ENCODE measurements at regions not wholly inside any gene's neighbourhood (a gene's known extent, or its start where the extent isn't known, plus 50 kb on each side); places are given as distances from the start of the nearest gene placed in this dataset.

DNA sequence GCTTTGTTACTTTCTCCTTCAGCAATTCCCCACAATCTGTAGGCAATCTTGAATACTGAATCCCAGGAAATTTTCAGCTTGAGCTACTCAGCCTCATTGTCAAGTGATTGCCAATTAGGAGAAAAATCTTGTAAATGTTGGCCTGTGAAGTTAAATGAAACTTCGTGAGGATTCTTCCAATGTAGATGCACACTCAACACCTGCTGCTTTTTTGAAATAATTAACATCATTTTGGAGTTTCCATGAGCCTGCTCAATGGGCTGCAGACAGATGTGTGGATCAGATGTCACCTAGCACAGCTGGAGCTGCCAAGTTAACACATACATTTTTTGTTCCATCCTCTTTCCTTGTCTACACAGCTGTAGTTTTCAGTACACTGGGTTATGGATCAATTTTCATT, 645.6 kb upstream of the LUZP2 start:
- Mint-ChIP-seq H3K36me3 (ENCODE audit: low read depth) (no peaks in the 10 kb centered on the region), H3K4me1 (no peaks in the 10 kb centered on the region), H3K27me3 (ENCODE audit: low read depth) (no peaks in the 10 kb centered on the region), H3K9me3 (peaks cover 2% of the 10 kb centered on the region), H3K4me3 (no peak overlapping the region), H3K27ac (no peak overlapping the region)
- TF ChIP-seq, protein P1, sequence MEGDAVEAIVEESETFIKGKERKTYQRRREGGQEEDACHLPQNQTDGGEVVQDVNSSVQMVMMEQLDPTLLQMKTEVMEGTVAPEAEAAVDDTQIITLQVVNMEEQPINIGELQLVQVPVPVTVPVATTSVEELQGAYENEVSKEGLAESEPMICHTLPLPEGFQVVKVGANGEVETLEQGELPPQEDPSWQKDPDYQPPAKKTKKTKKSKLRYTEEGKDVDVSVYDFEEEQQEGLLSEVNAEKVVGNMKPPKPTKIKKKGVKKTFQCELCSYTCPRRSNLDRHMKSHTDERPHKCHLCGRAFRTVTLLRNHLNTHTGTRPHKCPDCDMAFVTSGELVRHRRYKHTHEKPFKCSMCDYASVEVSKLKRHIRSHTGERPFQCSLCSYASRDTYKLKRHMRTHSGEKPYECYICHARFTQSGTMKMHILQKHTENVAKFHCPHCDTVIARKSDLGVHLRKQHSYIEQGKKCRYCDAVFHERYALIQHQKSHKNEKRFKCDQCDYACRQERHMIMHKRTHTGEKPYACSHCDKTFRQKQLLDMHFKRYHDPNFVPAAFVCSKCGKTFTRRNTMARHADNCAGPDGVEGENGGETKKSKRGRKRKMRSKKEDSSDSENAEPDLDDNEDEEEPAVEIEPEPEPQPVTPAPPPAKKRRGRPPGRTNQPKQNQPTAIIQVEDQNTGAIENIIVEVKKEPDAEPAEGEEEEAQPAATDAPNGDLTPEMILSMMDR (IDR thresholded peaks at IDR 0.05; ENCODE audit: unreplicated experiment in 3 of 3): no peak

DNA sequence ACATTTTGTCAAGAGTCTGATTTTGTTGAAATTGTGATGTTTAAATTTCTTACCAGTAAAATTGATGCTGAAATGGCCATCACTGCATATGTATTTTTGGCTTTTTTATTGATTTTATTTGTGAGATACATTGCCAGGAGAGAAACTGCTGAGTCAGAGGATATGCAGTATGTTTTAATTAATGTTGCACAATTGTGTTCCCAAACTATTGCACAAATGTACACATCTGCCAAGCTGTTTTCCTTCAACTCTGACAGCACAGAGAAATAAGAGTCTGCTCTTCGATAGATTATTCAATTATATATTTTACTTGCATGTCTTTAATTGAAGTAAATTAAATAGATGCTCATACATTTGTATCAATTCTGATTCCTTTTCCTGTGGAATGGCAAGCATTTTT, 640.2 kb upstream of the LUZP2 start:
- no peaks in the 10 kb centered on the region for H3K4me1 Mint-ChIP-seq
- H3K27ac Mint-ChIP-seq: no peak overlapping the region
- no peaks in the 10 kb centered on the region for H3K27me3 Mint-ChIP-seq (ENCODE audit: low read depth)
- TF ChIP-seq, protein P1 (IDR thresholded peaks at IDR 0.05; ENCODE audit: unreplicated experiment in 3 of 3): no peak
- H3K9me3 Mint-ChIP-seq: no peaks in the 10 kb centered on the region
- no peak overlapping the region for H3K4me3 Mint-ChIP-seq
- H3K36me3 Mint-ChIP-seq (ENCODE audit: low read depth): no peaks in the 10 kb centered on the region

DNA sequence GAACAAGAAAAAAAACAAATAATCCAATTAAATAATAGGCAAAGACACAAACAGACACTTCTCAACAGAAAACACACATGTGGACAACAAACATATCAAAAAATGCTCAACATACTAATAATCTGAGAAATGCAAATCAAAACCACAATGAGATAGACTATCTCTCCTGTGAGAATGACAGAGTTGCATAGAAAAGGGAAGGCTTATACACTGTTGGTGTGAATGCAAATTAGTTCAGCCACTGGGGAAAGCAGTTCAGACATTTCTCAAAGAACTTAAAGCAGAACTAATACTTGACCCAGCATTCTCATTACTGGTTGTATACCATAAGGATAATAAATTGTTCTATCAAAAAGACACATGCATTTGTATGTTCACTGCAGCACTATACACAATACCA, 637.8 kb upstream of the LUZP2 start:
- H3K4me1 Mint-ChIP-seq: no peaks in the 10 kb centered on the region
- H3K9me3 Mint-ChIP-seq: no peaks in the 10 kb centered on the region
- H3K4me3 Mint-ChIP-seq: no peak overlapping the region

DNA sequence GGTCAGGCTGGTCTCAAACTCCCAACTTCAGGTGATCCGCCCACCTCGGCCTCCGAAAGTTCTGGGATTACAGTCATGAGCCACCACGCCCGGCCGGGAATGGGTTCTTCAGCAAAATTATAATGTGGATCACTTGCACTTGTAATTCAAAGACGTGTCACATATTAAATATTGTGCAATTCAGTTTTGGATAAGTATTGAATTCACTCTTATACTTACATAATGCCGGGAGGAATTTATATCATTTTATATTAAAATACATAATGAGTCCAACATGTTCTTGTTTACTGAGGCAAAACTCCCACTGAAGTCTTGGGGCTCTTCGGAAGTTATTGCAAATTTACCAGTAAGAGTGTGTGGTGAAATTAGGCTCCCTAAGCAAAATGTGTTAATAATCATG, 635.2 kb upstream of the LUZP2 start:
- no peaks in the 10 kb centered on the region for H3K27me3 Mint-ChIP-seq (ENCODE audit: low read depth)
- no peak overlapping the region for H3K27ac Mint-ChIP-seq
- TF ChIP-seq, protein P1 (IDR thresholded peaks at IDR 0.05; ENCODE audit: unreplicated experiment in 3 of 3): no peak
- H3K4me3 Mint-ChIP-seq: no peak overlapping the region
- H3K4me1 Mint-ChIP-seq: no peaks in the 10 kb centered on the region
- no peaks in the 10 kb centered on the region for H3K9me3 Mint-ChIP-seq
- H3K36me3 Mint-ChIP-seq (ENCODE audit: low read depth): no peaks in the 10 kb centered on the region

More for the DNA sequence above, 637.8 kb upstream of the LUZP2 start:
- TF ChIP-seq, protein P1 (IDR thresholded peaks at IDR 0.05; ENCODE audit: unreplicated experiment in 3 of 3): no peak
- Mint-ChIP-seq H3K36me3 (ENCODE audit: low read depth) (no peaks in the 10 kb centered on the region), H3K27ac (no peak overlapping the region), H3K27me3 (ENCODE audit: low read depth) (no peaks in the 10 kb centered on the region)

DNA sequence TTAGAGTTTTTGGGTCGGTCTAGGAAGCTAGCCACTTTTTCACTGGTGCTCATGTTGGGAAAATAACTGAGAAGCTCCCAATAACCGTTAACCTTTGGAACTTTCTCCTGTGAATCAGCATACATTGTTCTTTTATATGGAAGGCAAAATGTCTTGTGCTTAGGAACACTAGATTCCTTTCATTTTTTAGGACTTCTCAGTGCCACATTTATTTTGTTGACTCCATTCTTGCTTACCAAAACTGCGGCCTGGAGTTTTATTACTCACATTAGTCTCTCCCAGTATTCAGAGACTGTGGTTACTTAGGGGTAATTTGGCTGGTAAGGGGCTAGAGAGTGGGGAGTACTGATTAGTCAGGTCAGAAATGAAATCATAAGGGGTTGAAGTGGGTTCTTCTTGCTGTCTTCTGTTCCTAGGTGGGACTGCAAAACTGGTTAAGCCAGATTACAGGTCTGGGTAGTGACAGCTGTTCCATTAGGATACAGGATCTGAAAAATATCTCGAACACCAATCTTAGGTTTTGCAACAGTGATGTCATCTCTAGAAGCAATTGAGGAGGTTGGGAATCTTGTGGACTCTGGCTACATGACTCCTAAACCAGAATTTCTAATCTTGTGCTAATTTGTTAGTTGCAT, 631.4 kb upstream of the LUZP2 start:
- no peak overlapping the region for H3K4me3 Mint-ChIP-seq
- H3K36me3 Mint-ChIP-seq (ENCODE audit: low read depth): no peaks in the 10 kb centered on the region
- H3K27me3 Mint-ChIP-seq (ENCODE audit: low read depth): no peaks in the 10 kb centered on the region
- TF ChIP-seq, protein P1 (IDR thresholded peaks at IDR 0.05; ENCODE audit: unreplicated experiment in 3 of 3): no peak
- no peak overlapping the region for H3K27ac Mint-ChIP-seq
- peaks cover 2% of the 10 kb centered on the region for H3K9me3 Mint-ChIP-seq
- H3K4me1 Mint-ChIP-seq: no peaks in the 10 kb centered on the region

DNA sequence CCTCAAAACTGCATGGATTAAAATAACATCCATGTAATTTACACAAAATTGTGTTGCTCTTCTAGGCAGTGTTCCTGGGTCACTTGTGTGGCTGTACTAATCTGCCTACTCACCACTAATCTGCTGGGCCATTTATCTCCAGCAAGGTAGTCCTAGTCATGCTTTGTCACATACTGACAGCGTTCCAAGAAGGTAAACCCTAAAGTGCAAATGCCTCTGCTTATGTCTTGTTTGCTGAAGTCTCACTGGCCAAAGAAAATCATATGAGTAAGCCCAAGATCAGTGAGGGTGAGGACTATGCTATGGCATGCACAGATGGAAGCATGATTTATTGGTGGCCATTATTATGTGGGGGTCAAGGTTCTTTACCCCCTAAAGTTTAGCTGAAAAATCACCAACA, 630.2 kb upstream of the LUZP2 start:
- Mint-ChIP-seq H3K9me3 (peaks cover 2% of the 10 kb centered on the region), H3K36me3 (ENCODE audit: low read depth) (no peaks in the 10 kb centered on the region), H3K27ac (no peak overlapping the region), H3K27me3 (ENCODE audit: low read depth) (no peaks in the 10 kb centered on the region), H3K4me3 (no peak overlapping the region), H3K4me1 (no peaks in the 10 kb centered on the region)
- TF ChIP-seq, protein P1 (IDR thresholded peaks at IDR 0.05; ENCODE audit: unreplicated experiment in 3 of 3): no peak
